ENCODE measurements at regions not wholly inside any gene's neighbourhood (a gene's known extent, or its start where the extent isn't known, plus 50 kb on each side); places are given as distances from the start of the nearest gene placed in this dataset.

DNA sequence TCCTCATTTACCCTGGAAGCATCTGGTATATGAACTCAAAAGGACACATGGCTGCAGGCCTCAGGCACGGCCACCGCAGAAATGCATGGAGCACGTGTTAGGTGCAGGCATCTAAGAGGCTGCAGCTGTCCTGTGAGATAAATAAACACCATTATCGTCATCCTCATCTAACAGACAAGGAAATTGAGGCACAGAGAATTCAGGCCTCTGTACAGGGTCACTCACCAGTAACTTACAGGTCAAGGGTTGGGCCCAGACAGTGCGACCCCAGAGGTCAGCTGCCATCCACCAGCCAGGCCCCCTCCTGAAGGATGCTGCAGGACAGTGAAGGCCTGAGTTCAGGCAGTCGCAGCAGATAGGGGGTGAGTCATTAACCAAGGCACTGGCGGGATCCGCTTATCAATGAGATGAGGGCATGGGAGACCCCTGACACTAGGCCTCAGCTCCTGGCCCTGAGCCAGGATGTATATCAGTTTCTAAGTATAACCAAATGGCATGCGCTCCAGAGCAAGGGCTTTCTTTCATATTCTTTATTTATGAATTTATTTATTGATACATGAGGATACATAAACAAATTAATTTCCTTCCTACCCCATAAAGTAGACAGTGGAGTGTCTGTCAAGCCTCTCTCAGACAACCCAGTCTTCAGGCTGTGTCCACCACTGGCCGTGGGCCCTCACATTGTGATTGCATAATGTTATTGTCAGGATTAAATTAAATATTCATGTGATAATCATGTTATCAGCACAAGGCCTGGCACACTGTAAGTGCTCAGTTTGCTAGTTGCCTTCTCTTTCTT lies 316.9 kb downstream of the QKI start:
- Histone ChIP-seq H3K9me1 (ENCODE audit: control insufficient read depth, extremely low read depth, insufficient read depth, low read length) (no peaks in the 10 kb centered on the region), H3K9me3 (ENCODE audit: control insufficient read depth, low read depth, low read length) (no peaks in the 10 kb centered on the region), H2AFZ (ENCODE audit: control insufficient read depth, low read length) (no peak overlapping the region), H3K4me2 (ENCODE audit: control insufficient read depth, extremely low read depth, insufficient read depth, low read depth, low read length) (no peak overlapping the region), H3K27ac (ENCODE audit: control insufficient read depth, insufficient read depth, low read length) (no peak overlapping the region), H4K20me1 (ENCODE audit: control insufficient read depth, extremely low read depth, insufficient read depth, low read length) (no peaks in the 10 kb centered on the region), H3K4me1 (ENCODE audit: control insufficient read depth, extremely low read depth, insufficient read depth, low read length) (no peaks in the 10 kb centered on the region), H3K9ac (ENCODE audit: control insufficient read depth, extremely low read depth, insufficient read depth, low read length) (no peak overlapping the region), H3K27me3 (ENCODE audit: control insufficient read depth, extremely low read depth, insufficient read depth, low read length) (no peaks in the 10 kb centered on the region), H3K4me3 (ENCODE audit: control insufficient read depth in 2 of 3, extremely low read depth in 1 of 3, insufficient read depth in 2 of 3, low read depth in 1 of 3, low read length in 3 of 3) (no peak overlapping the region), H3K79me2 (ENCODE audit: control insufficient read depth, insufficient read depth, low read length) (no peaks in the 10 kb centered on the region), H3K36me3 (ENCODE audit: control insufficient read depth in 2 of 2, extremely low read depth in 1 of 2, insufficient read depth in 2 of 2, low read length in 2 of 2) (no peaks in the 10 kb centered on the region)
- TF ChIP-seq, protein P1, sequence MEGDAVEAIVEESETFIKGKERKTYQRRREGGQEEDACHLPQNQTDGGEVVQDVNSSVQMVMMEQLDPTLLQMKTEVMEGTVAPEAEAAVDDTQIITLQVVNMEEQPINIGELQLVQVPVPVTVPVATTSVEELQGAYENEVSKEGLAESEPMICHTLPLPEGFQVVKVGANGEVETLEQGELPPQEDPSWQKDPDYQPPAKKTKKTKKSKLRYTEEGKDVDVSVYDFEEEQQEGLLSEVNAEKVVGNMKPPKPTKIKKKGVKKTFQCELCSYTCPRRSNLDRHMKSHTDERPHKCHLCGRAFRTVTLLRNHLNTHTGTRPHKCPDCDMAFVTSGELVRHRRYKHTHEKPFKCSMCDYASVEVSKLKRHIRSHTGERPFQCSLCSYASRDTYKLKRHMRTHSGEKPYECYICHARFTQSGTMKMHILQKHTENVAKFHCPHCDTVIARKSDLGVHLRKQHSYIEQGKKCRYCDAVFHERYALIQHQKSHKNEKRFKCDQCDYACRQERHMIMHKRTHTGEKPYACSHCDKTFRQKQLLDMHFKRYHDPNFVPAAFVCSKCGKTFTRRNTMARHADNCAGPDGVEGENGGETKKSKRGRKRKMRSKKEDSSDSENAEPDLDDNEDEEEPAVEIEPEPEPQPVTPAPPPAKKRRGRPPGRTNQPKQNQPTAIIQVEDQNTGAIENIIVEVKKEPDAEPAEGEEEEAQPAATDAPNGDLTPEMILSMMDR (optimal IDR thresholded peaks at IDR 0.05 in 1 of 3, IDR thresholded peaks at IDR 0.05 in 1 of 3, conservative IDR thresholded peaks at IDR 0.05 in 1 of 3; ENCODE audit: extremely low read depth in 1 of 3, insufficient read depth in 2 of 3, low read length in 3 of 3), result no peak
- TF ChIP-seq EZH2 (IDR thresholded peaks at IDR 0.05; ENCODE audit: low read length), result no peak
- DNase-seq (ENCODE audit: low read depth, low spot score) (no peak), FAIRE-seq (no peak)
- dilution Hi-C loops (cut with MboI; ENCODE audit: extremely low pct_ligation_motif_present, low sequenced_read_pairs), result no loop called here

DNA sequence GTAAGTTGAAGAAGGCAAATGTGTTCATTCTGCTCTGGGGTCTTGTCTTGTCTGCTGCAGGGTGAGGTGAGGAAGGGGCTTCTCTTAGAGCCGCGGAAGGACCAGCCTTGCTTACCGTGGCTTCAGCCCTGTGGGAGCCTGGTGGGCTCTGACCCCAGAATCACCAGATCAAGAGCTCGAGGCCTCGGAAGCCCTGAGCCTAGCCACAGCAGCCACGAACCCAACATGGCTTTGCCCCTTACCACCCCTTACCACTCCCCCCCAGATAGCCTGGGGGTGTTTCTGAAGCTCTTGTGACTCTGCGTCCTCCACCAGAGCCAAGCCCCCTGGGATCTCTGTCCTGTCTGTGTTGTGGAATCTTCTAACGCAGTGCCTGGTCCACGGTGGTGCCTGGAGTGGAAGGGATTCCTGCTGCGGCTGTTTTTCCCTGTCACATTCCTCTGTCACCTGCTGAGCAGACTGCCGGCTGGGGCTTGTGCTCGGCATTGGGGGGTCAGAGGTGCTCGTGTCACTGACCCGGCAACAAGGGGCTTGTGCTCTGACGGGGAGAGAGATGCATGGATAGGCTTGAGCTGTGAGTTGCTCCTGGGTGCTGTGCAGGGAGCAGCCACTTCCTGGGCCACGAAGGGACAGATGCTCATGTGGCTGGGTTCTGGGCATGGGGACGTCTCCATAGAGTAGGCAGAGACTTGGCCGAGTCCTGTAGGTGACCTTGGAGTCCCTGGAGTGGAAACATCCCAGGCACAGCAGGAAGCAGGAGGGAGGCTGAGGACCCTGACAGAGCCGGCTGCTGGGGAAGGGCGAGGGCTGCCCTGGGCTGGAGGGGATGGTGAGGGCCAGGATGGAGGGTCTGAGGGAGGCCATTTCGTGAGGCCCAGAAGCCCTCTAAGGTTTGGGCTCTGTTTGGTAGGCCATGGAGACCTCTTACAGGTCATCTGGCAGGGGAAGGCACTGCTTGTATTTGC lies 316.0 kb downstream of the QKI start:
- Histone ChIP-seq H3K9me1 (ENCODE audit: control insufficient read depth, extremely low read depth, insufficient read depth, low read length) (no peaks in the 10 kb centered on the region), H3K9me3 (ENCODE audit: control insufficient read depth, low read depth, low read length) (no peaks in the 10 kb centered on the region), H2AFZ (ENCODE audit: control insufficient read depth, low read length) (no peak overlapping the region), H3K27ac (ENCODE audit: control insufficient read depth, insufficient read depth, low read length) (no peak overlapping the region), H4K20me1 (ENCODE audit: control insufficient read depth, extremely low read depth, insufficient read depth, low read length) (no peaks in the 10 kb centered on the region), H3K9ac (ENCODE audit: control insufficient read depth, extremely low read depth, insufficient read depth, low read length) (no peak overlapping the region), H3K79me2 (ENCODE audit: control insufficient read depth, insufficient read depth, low read length) (no peaks in the 10 kb centered on the region), H3K27me3 (ENCODE audit: control insufficient read depth, extremely low read depth, insufficient read depth, low read length) (no peaks in the 10 kb centered on the region), H3K4me1 (ENCODE audit: control insufficient read depth, extremely low read depth, insufficient read depth, low read length) (no peaks in the 10 kb centered on the region), H3K36me3 (ENCODE audit: control insufficient read depth in 2 of 2, extremely low read depth in 1 of 2, insufficient read depth in 2 of 2, low read length in 2 of 2) (no peaks in the 10 kb centered on the region), H3K4me3 (ENCODE audit: control insufficient read depth in 2 of 3, extremely low read depth in 1 of 3, insufficient read depth in 2 of 3, low read depth in 1 of 3, low read length in 3 of 3) (no peak overlapping the region), H3K4me2 (ENCODE audit: control insufficient read depth, extremely low read depth, insufficient read depth, low read depth, low read length) (no peak overlapping the region)
- DNase-seq (ENCODE audit: low read depth, low spot score), result no peak
- dilution Hi-C loops (cut with MboI; ENCODE audit: extremely low pct_ligation_motif_present, low sequenced_read_pairs), result no loop called here
- TF ChIP-seq EZH2 (IDR thresholded peaks at IDR 0.05; ENCODE audit: low read length), result no peak
- TF ChIP-seq, protein P1 (optimal IDR thresholded peaks at IDR 0.05 in 1 of 3, IDR thresholded peaks at IDR 0.05 in 1 of 3, conservative IDR thresholded peaks at IDR 0.05 in 1 of 3; ENCODE audit: extremely low read depth in 1 of 3, insufficient read depth in 2 of 3, low read length in 3 of 3), result no peak
- FAIRE-seq, result no peak

All from keratinocyte (primary cell).